ENCODE measurements at regions not wholly inside any gene's neighbourhood (a gene's known extent, or its start where the extent isn't known, plus 50 kb on each side); places are given as distances from the start of the nearest gene placed in this dataset.
"Not testable (repeated sequence)": the region's sequence is repeated elsewhere in the genome, so short reads cannot be mapped to it uniquely, and the experiment has no call there.

- H3K4me2 ChIP-seq (ENCODE audit: insufficient read depth, low read length), result peak overlapping the region; percentile 62; the same call in 1 of the 2 replicates
- BruUV-seq (replicated peaks), result TSS peak; percentile 55
- CTCF ChIA-PET (ENCODE audit: low intra/inter-chr PET ratio), result not testable (repeated sequence)
Observed at GRCh38 chr9:63859090-63859474, 1425.9 kb downstream of the FOXD4L5 start.

DNA sequence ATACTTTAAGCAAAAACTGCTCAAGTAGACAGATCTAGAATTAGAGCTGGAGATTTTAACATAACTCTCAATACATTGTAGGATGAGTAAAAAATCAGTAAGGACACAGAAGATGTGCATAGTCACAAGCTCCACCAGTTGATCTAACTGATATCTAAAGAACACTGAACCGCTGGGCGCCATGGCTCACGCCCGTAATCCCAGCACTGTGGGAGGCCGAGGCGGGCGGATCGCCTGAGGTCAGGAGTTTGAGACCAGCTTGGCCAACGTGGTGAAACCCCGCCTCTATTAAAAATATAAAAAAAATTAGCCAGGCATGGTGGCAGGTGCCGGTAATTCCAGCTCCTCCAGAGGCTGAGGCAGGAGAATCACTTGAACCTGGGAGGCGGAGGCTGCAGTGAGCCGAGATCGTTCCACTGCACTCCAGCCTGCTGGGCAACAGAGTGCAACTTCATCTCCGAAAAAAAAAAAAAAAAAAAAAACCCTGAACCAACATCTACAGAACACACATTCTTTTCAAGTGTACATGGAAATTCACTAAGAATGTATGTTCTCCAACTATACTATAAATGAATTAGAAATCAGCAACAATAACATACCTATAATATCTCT is 1431.8 kb downstream of the FOXD4L5 start:
- H4K20me1 ChIP-seq (replicated peaks; ENCODE audit: control insufficient read depth, insufficient read depth, low read length); H3K9ac ChIP-seq (ENCODE audit: insufficient read depth in 1 of 2, low read depth in 2 of 2, low read length in 2 of 2); H3K4me3 ChIP-seq; FAIRE-seq; H3K9me1 ChIP-seq (ENCODE audit: control insufficient read depth, insufficient read depth, low read length); H2AFZ ChIP-seq (ENCODE audit: low read depth, low read length); POLR2A ChIA-PET; H3K27ac ChIP-seq (ENCODE audit: extremely low read depth, low read depth, low read length); H3K4me1 ChIP-seq (replicated peaks in 1 of 2; ENCODE audit: control insufficient read depth in 2 of 2, insufficient read depth in 2 of 2, low read length in 2 of 2); in situ Hi-C loops (cut with MboI); H3K27me3 ChIP-seq (ENCODE audit: control insufficient read depth in 2 of 2, insufficient read depth in 2 of 2, low read length in 2 of 2); H3K9me3 ChIP-seq (replicated peaks; ENCODE audit: control insufficient read depth, insufficient read depth, low read depth, low read length); H3K79me2 ChIP-seq (ENCODE audit: control insufficient read depth, insufficient read depth, low read length); CTCF ChIA-PET (ENCODE audit: low intra/inter-chr PET ratio); intact Hi-C loops (cut with micrococcal nuclease); BruUV-seq (replicated peaks); H3K4me2 ChIP-seq (ENCODE audit: insufficient read depth, low read length); H3K36me3 ChIP-seq (ENCODE audit: control insufficient read depth, insufficient read depth, low read length): not testable (repeated sequence)
- DNase-seq (ENCODE audit: extremely low read depth in 1 of 4, low spot score in 3 of 4), result peak in 1 of 4 experiments; percentile 39
- TF ChIP-seq RBFOX2 (IDR thresholded peaks at IDR 0.05; ENCODE audit: low read depth, low read length), result 0 out of 2 replicates have a peak, but pooled peaks have one; percentile 19
- peak; percentile 76 for ATAC-seq
- 4% methylated on average over 13 of the region's 15 CpGs for WGBS (ENCODE audit: insufficient coverage, low coverage, missing lambda C conversion rate)

More at GRCh38 chr9:63859090-63859474, 1425.9 kb downstream of the FOXD4L5 start:
- H3K9me1 ChIP-seq (ENCODE audit: control insufficient read depth, insufficient read depth, low read length); H3K36me3 ChIP-seq (ENCODE audit: control insufficient read depth, insufficient read depth, low read length); in situ Hi-C loops (cut with MboI); H3K79me2 ChIP-seq (ENCODE audit: control insufficient read depth, insufficient read depth, low read length); H3K4me1 ChIP-seq (replicated peaks in 1 of 2; ENCODE audit: control insufficient read depth in 2 of 2, insufficient read depth in 2 of 2, low read length in 2 of 2); FAIRE-seq; H3K9me3 ChIP-seq (replicated peaks; ENCODE audit: control insufficient read depth, insufficient read depth, low read depth, low read length); DNase-seq (ENCODE audit: extremely low read depth in 1 of 4, low spot score in 3 of 4); H4K20me1 ChIP-seq (replicated peaks; ENCODE audit: control insufficient read depth, insufficient read depth, low read length); POLR2A ChIA-PET; H3K27me3 ChIP-seq (ENCODE audit: control insufficient read depth in 2 of 2, insufficient read depth in 2 of 2, low read length in 2 of 2); intact Hi-C loops (cut with micrococcal nuclease): not testable (repeated sequence)
- H2AFZ ChIP-seq (ENCODE audit: low read depth, low read length), result peak overlapping the region; percentile 40; the same call in 1 of the 2 replicates
- peak; percentile 49 for ATAC-seq
- H3K9ac ChIP-seq (ENCODE audit: insufficient read depth in 1 of 2, low read depth in 2 of 2, low read length in 2 of 2), result peak overlapping the region; percentile 44 to 84; a peak in 3 of 4 replicates
- TF ChIP-seq EGR1 (conservative IDR thresholded peaks at IDR 0.05), result peak; percentile 49
- TF ChIP-seq, protein P1, sequence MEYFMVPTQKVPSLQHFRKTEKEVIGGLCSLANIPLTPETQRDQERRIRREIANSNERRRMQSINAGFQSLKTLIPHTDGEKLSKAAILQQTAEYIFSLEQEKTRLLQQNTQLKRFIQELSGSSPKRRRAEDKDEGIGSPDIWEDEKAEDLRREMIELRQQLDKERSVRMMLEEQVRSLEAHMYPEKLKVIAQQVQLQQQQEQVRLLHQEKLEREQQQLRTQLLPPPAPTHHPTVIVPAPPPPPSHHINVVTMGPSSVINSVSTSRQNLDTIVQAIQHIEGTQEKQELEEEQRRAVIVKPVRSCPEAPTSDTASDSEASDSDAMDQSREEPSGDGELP (CRISPR knock-in tag; IDR thresholded peaks at IDR 0.05; ENCODE audit: borderline replicate concordance), result 0 out of 2 replicates have a peak, but pooled peaks have one; percentile 2
- WGBS (ENCODE audit: insufficient coverage, low coverage, missing lambda C conversion rate), result 4% methylated on average over 11 of the region's 24 CpGs
- peak overlapping the region; percentile 68; the same call in 2 of the 3 replicates for H3K27ac ChIP-seq (ENCODE audit: extremely low read depth, low read depth, low read length)
- H3K4me3 ChIP-seq, result peak overlapping the region; percentile 50

- H4K20me1 ChIP-seq (replicated peaks; ENCODE audit: control insufficient read depth, insufficient read depth, low read length); H3K27me3 ChIP-seq (ENCODE audit: control insufficient read depth in 2 of 2, insufficient read depth in 2 of 2, low read length in 2 of 2); CTCF ChIA-PET (ENCODE audit: low intra/inter-chr PET ratio); H3K4me1 ChIP-seq (replicated peaks in 1 of 2; ENCODE audit: control insufficient read depth in 2 of 2, insufficient read depth in 2 of 2, low read length in 2 of 2); in situ Hi-C loops (cut with MboI); BruUV-seq (replicated peaks); ATAC-seq; H3K9ac ChIP-seq (ENCODE audit: insufficient read depth in 1 of 2, low read depth in 2 of 2, low read length in 2 of 2); FAIRE-seq; POLR2A ChIA-PET; H2AFZ ChIP-seq (ENCODE audit: low read depth, low read length); H3K79me2 ChIP-seq (ENCODE audit: control insufficient read depth, insufficient read depth, low read length); H3K27ac ChIP-seq (ENCODE audit: extremely low read depth, low read depth, low read length); H3K9me3 ChIP-seq (replicated peaks; ENCODE audit: control insufficient read depth, insufficient read depth, low read depth, low read length); H3K4me2 ChIP-seq (ENCODE audit: insufficient read depth, low read length); DNase-seq (ENCODE audit: extremely low read depth in 1 of 4, low spot score in 3 of 4); H3K9me1 ChIP-seq (ENCODE audit: control insufficient read depth, insufficient read depth, low read length); H3K36me3 ChIP-seq (ENCODE audit: control insufficient read depth, insufficient read depth, low read length); H3K4me3 ChIP-seq; intact Hi-C loops (cut with micrococcal nuclease): not testable (repeated sequence)
- WGBS (ENCODE audit: insufficient coverage, low coverage, missing lambda C conversion rate), result 5% methylated on average over 1 of the region's 1 CpG
Observed at GRCh38 chr9:63824804-63825203, 1460.2 kb downstream of the FOXD4L5 start.
